H1 (cell line): ENCODE measurements at regions not wholly inside any gene's neighbourhood (a gene's known extent, or its start where the extent isn't known, plus 50 kb on each side); places are given as distances from the start of the nearest gene placed in this dataset.

Experiments
- ASH2L ChIP-seq: fragments of 200-600, 300-600 bp; sonication (generic); IDR thresholded peaks from one replicate; pipeline ENCODE4 v1.7.1; 2017; ENCODE audit warnings: low read length
- CREB1 ChIP-seq: IDR thresholded peaks from 2 replicates; pipeline ENCODE4 v1.6.1; 2012; ENCODE audit warnings: inconsistent platforms
- EGR1 ChIP-seq: IDR thresholded peaks from 2 replicates; pipeline ENCODE4 v1.6.1; 2011; ENCODE audit warnings: low read depth, low read length, borderline replicate concordance
- JUND ChIP-seq: IDR thresholded peaks from 2 replicates; pipeline ENCODE4 v1.6.1; 2011; ENCODE audit warnings: mild to moderate bottlenecking, improper control_type of control experiment, low read length
- KDM1A ChIP-seq: fragments of 200-600, 300-600 bp; sonication (generic); IDR thresholded peaks from 2 replicates; pipeline ENCODE4 v1.7.1; 2016; ENCODE audit warnings: mild to moderate bottlenecking, low read length, borderline replicate concordance
- POLR2A ChIP-seq, 2 experiments: IDR thresholded peaks; 1 replicate in 1 of 2; 2 replicates in 1 of 2; pipeline ENCODE4 v1.6.1; 2011; ENCODE audit warnings: low read depth in 2 of 2, low read length in 2 of 2, mild to moderate bottlenecking in 2 of 2; ENCODE audit errors: control extremely low read depth in 1 of 2
- POLR2AphosphoS5 ChIP-seq: IDR thresholded peaks from 2 replicates; pipeline ENCODE4 v1.6.1; 2011; ENCODE audit warnings: low read depth, low read length
- SIX5 ChIP-seq: IDR thresholded peaks from 2 replicates; pipeline ENCODE4 v1.6.1; 2011; ENCODE audit warnings: mild to moderate bottlenecking, low read depth, low read length
- TEAD4 ChIP-seq: IDR thresholded peaks from 2 replicates; pipeline ENCODE4 v1.6.1; 2012; ENCODE audit warnings: low read depth, low read length, inconsistent platforms, mixed read lengths
- TF ChIP-seq, protein P1 (sequence below): fragments of 300-600 bp; sonication (generic); IDR thresholded peaks from 2 replicates; pipeline ENCODE4 v1.7.1; 2012; ENCODE audit warnings: low read length, moderate library complexity, mild to moderate bottlenecking, inconsistent platforms; ENCODE audit not compliant: insufficient replicate concordance
- TF ChIP-seq, protein P2 (sequence below): IDR thresholded peaks from 2 replicates; pipeline ENCODE4 v1.6.1; 2011; ENCODE audit warnings: low read depth, mild to moderate bottlenecking, low read length; ENCODE audit not compliant: insufficient read depth

DNA sequence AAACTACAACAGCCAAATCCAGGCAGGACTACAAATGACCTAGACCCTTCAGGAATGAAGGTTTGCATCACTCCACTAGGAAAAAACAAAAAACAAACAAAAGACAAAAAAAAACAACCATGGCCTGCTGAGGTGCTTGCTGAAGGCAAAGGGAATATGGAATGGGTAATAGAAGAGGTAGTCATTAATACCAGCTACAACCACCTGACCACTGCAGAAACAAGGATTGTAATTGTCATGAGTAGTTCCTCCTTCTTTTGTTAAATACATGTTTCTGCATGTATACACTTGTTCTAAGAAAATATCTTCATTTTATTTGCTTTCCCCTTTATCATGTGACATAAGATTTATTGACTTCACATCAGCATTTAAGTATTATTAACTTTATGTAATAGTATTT is 409.8 kb upstream of the GRID2 start (continued):
- TF ChIP-seq, protein P1, sequence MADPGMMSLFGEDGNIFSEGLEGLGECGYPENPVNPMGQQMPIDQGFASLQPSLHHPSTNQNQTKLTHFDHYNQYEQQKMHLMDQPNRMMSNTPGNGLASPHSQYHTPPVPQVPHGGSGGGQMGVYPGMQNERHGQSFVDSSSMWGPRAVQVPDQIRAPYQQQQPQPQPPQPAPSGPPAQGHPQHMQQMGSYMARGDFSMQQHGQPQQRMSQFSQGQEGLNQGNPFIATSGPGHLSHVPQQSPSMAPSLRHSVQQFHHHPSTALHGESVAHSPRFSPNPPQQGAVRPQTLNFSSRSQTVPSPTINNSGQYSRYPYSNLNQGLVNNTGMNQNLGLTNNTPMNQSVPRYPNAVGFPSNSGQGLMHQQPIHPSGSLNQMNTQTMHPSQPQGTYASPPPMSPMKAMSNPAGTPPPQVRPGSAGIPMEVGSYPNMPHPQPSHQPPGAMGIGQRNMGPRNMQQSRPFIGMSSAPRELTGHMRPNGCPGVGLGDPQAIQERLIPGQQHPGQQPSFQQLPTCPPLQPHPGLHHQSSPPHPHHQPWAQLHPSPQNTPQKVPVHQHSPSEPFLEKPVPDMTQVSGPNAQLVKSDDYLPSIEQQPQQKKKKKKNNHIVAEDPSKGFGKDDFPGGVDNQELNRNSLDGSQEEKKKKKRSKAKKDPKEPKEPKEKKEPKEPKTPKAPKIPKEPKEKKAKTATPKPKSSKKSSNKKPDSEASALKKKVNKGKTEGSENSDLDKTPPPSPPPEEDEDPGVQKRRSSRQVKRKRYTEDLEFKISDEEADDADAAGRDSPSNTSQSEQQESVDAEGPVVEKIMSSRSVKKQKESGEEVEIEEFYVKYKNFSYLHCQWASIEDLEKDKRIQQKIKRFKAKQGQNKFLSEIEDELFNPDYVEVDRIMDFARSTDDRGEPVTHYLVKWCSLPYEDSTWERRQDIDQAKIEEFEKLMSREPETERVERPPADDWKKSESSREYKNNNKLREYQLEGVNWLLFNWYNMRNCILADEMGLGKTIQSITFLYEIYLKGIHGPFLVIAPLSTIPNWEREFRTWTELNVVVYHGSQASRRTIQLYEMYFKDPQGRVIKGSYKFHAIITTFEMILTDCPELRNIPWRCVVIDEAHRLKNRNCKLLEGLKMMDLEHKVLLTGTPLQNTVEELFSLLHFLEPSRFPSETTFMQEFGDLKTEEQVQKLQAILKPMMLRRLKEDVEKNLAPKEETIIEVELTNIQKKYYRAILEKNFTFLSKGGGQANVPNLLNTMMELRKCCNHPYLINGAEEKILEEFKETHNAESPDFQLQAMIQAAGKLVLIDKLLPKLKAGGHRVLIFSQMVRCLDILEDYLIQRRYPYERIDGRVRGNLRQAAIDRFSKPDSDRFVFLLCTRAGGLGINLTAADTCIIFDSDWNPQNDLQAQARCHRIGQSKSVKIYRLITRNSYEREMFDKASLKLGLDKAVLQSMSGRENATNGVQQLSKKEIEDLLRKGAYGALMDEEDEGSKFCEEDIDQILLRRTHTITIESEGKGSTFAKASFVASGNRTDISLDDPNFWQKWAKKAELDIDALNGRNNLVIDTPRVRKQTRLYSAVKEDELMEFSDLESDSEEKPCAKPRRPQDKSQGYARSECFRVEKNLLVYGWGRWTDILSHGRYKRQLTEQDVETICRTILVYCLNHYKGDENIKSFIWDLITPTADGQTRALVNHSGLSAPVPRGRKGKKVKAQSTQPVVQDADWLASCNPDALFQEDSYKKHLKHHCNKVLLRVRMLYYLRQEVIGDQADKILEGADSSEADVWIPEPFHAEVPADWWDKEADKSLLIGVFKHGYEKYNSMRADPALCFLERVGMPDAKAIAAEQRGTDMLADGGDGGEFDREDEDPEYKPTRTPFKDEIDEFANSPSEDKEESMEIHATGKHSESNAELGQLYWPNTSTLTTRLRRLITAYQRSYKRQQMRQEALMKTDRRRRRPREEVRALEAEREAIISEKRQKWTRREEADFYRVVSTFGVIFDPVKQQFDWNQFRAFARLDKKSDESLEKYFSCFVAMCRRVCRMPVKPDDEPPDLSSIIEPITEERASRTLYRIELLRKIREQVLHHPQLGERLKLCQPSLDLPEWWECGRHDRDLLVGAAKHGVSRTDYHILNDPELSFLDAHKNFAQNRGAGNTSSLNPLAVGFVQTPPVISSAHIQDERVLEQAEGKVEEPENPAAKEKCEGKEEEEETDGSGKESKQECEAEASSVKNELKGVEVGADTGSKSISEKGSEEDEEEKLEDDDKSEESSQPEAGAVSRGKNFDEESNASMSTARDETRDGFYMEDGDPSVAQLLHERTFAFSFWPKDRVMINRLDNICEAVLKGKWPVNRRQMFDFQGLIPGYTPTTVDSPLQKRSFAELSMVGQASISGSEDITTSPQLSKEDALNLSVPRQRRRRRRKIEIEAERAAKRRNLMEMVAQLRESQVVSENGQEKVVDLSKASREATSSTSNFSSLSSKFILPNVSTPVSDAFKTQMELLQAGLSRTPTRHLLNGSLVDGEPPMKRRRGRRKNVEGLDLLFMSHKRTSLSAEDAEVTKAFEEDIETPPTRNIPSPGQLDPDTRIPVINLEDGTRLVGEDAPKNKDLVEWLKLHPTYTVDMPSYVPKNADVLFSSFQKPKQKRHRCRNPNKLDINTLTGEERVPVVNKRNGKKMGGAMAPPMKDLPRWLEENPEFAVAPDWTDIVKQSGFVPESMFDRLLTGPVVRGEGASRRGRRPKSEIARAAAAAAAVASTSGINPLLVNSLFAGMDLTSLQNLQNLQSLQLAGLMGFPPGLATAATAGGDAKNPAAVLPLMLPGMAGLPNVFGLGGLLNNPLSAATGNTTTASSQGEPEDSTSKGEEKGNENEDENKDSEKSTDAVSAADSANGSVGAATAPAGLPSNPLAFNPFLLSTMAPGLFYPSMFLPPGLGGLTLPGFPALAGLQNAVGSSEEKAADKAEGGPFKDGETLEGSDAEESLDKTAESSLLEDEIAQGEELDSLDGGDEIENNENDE = no peak
- TF ChIP-seq SIX5 = no peak
- TF ChIP-seq, protein P2, sequence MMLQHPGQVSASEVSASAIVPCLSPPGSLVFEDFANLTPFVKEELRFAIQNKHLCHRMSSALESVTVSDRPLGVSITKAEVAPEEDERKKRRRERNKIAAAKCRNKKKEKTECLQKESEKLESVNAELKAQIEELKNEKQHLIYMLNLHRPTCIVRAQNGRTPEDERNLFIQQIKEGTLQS = no peak
- TF ChIP-seq POLR2A (IDR thresholded peaks at IDR 0.05; ENCODE audit: control extremely low read depth in 1 of 2, low read depth in 2 of 2, low read length in 2 of 2) = no peak
- TF ChIP-seq CREB1 = no peak
- no peak for TF ChIP-seq KDM1A
- no peak for TF ChIP-seq TEAD4
- no peak for TF ChIP-seq EGR1
- TF ChIP-seq POLR2AphosphoS5 = no peak
- TF ChIP-seq ASH2L = no peak
- TF ChIP-seq JUND = no peak
